ENCODE measurements at regions not wholly inside any gene's neighbourhood (a gene's known extent, or its start where the extent isn't known, plus 50 kb on each side); places are given as distances from the start of the nearest gene placed in this dataset.

- peaks cover 0 to 18% of the 10 kb centered on the region in 2 donors for H3K4me1 ChIP-seq
- no peaks in the 10 kb centered on the region for H3K27me3 ChIP-seq
- no peak overlapping the region for H3K27ac ChIP-seq
- H3K36me3 ChIP-seq, result no peaks in the 10 kb centered on the region
- no peak overlapping the region for H3K4me3 ChIP-seq
- DNase-seq (ENCODE audit: low spot score in 2 of 2), result no peak
- intact Hi-C loops (cut with DNase I; ENCODE audit: low total_unique reads), result loop anchor here (5.0 kb wide), 1 partner anchor 518 kb away; no protein-coding TSS in a partner anchor
- H3K9me3 ChIP-seq, result no peaks in the 10 kb centered on the region
- TF ChIP-seq POLR2AphosphoS5 (IDR thresholded peaks at IDR 0.05) (no peak), POLR2A (IDR thresholded peaks at IDR 0.05) (no peak)
- TF ChIP-seq, protein P1, sequence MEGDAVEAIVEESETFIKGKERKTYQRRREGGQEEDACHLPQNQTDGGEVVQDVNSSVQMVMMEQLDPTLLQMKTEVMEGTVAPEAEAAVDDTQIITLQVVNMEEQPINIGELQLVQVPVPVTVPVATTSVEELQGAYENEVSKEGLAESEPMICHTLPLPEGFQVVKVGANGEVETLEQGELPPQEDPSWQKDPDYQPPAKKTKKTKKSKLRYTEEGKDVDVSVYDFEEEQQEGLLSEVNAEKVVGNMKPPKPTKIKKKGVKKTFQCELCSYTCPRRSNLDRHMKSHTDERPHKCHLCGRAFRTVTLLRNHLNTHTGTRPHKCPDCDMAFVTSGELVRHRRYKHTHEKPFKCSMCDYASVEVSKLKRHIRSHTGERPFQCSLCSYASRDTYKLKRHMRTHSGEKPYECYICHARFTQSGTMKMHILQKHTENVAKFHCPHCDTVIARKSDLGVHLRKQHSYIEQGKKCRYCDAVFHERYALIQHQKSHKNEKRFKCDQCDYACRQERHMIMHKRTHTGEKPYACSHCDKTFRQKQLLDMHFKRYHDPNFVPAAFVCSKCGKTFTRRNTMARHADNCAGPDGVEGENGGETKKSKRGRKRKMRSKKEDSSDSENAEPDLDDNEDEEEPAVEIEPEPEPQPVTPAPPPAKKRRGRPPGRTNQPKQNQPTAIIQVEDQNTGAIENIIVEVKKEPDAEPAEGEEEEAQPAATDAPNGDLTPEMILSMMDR (IDR thresholded peaks at IDR 0.05), result no peak
Observed at GRCh38 chr2:38509947-38510326, 92.8 kb downstream of the HNRNPLL start.

- Histone ChIP-seq H3K9me3 (no peaks in the 10 kb centered on the region), H3K27me3 (no peaks in the 10 kb centered on the region), H3K27ac (peak overlapping the region; percentile 61 to 78), H3K4me3 (no peak overlapping the region), H3K4me1 (peaks cover 0 to 18% of the 10 kb centered on the region in 2 donors), H3K36me3 (no peaks in the 10 kb centered on the region)
- DNase-seq (ENCODE audit: low spot score in 2 of 2), result no peak
- intact Hi-C loops (cut with DNase I; ENCODE audit: low total_unique reads), result loop anchor here (5.0 kb wide), 1 partner anchor 517 kb away; no protein-coding TSS in a partner anchor
- TF ChIP-seq POLR2A (IDR thresholded peaks at IDR 0.05), result no peak
- TF ChIP-seq, protein P1 (IDR thresholded peaks at IDR 0.05), result no peak
- TF ChIP-seq POLR2AphosphoS5 (IDR thresholded peaks at IDR 0.05), result no peak
Observed at GRCh38 chr2:38509314-38509946, 93.3 kb downstream of the HNRNPLL start.

DNA sequence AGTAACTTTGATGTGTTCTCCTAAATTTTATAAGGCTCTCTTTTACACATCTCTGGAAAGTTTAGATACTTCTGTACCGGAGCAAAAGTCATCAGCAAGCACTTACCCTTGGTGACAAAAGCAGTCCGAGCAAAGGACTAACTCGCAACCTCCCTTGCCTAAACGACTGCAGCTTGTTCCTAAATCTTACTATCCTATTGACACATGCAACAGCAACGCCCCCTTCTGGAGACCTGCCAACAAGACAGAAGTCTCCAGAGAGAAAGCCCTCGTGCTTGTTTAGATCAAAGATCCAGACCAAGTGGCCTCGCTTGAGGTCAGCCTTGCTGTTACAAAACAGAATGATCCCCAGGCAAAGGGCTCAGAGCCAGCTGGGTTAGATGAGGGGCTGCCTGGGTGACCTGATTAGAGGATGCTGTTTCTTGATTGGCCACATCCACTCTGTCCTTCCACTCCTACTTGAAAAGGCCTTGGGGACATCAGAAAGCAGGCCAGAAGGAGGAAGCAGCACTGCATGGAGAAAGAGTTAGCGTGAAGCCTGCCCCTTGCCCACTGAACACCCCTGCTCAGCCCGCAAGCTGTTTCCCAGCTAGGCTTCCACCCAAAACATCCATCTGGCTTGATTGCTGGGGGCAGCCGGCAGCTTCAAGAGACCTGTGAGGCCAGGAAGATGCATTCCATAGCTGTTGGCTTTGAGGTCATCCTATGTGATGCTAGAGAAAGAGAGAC lies 94.3 kb downstream of the HNRNPLL start:
- no peaks in the 10 kb centered on the region for H3K27me3 ChIP-seq
- no peaks in the 10 kb centered on the region for H3K9me3 ChIP-seq
- no peak overlapping the region for H3K4me3 ChIP-seq
- H3K4me1 ChIP-seq, result peaks cover 0 to 18% of the 10 kb centered on the region in 2 donors
- H3K27ac ChIP-seq, result peak overlapping the region; percentile 61 to 78
- intact Hi-C loops (cut with DNase I; ENCODE audit: low total_unique reads), result loop anchor here (5.0 kb wide), 1 partner anchor 516 kb away; no protein-coding TSS in a partner anchor
- DNase-seq (ENCODE audit: low spot score in 2 of 2), result peak; percentile 83 to 87
- H3K36me3 ChIP-seq, result no peaks in the 10 kb centered on the region
- TF ChIP-seq POLR2A (IDR thresholded peaks at IDR 0.05) (no peak), POLR2AphosphoS5 (IDR thresholded peaks at IDR 0.05) (peak; percentile 39 to 88 (median 77))
- TF ChIP-seq, protein P1 (IDR thresholded peaks at IDR 0.05), result peak in 2 of 3 donors; percentile 7 to 10

GRCh38 chr2:38507712-38508111 lies 95.0 kb downstream of the HNRNPLL start:
- H3K36me3 ChIP-seq, result no peaks in the 10 kb centered on the region
- no peak overlapping the region for H3K4me3 ChIP-seq
- no peak for TF ChIP-seq POLR2A (IDR thresholded peaks at IDR 0.05)
- no peak for TF ChIP-seq POLR2AphosphoS5 (IDR thresholded peaks at IDR 0.05)
- TF ChIP-seq, protein P1 (IDR thresholded peaks at IDR 0.05), result no peak
- intact Hi-C loops (cut with DNase I; ENCODE audit: low total_unique reads), result loop anchor here (5.0 kb wide), 1 partner anchor 515 kb away; no protein-coding TSS in a partner anchor
- no peaks in the 10 kb centered on the region for H3K9me3 ChIP-seq
- H3K27me3 ChIP-seq, result no peaks in the 10 kb centered on the region
- peak overlapping the region in 1 of 2 donors; percentile 61 for H3K27ac ChIP-seq
- peaks cover 0 to 18% of the 10 kb centered on the region in 2 donors for H3K4me1 ChIP-seq
- no peak for DNase-seq (ENCODE audit: low spot score in 2 of 2)

DNA sequence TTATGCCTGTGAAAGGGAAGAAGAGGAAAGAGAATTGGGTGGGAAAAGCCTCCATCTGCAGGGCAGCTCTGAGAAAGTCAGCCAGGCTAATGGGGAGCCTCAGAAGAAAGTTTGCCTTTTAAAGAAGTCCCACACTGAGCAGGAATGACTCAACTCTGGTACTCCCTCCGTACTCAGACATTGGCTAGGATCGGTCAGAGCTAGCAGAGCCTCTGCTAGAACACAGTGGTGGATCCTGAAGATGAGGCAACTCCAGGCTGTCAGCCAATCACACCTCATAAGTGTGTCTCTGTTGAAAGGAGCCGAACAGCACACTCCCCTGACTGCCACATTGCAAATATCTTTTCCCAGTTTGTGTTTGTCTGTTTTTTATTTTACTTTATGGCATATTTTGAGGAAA lies 96.9 kb downstream of the HNRNPLL start:
- Histone ChIP-seq H3K4me1 (peaks cover 0 to 18% of the 10 kb centered on the region in 2 donors), H3K9me3 (no peaks in the 10 kb centered on the region), H3K27me3 (no peaks in the 10 kb centered on the region), H3K4me3 (no peak overlapping the region), H3K36me3 (no peaks in the 10 kb centered on the region), H3K27ac (peak overlapping the region; percentile 3 to 24)
- TF ChIP-seq, protein P1 (IDR thresholded peaks at IDR 0.05), result no peak
- TF ChIP-seq POLR2AphosphoS5 (IDR thresholded peaks at IDR 0.05), result peak; percentile 43 to 49 (median 48)
- TF ChIP-seq POLR2A (IDR thresholded peaks at IDR 0.05), result no peak
- intact Hi-C loops (cut with DNase I; ENCODE audit: low total_unique reads), result loop anchor here (5.0 kb wide), 1 partner anchor 513 kb away; no protein-coding TSS in a partner anchor
- peak in 1 of 2 donors; percentile 76 for DNase-seq (ENCODE audit: low spot score in 2 of 2)
